ENCODE measurements at regions not wholly inside any gene's neighbourhood (a gene's known extent, or its start where the extent isn't known, plus 50 kb on each side); places are given as distances from the start of the nearest gene placed in this dataset.

GRCh38 chr13:61778531-61778930 is 362.9 kb upstream of the PCDH20 start:
- no peak for DNase-seq (ENCODE audit: low read depth)

- no peak for DNase-seq (ENCODE audit: low read depth)
Measured at GRCh38 chr13:61777899-61778298, 362.2 kb upstream of the PCDH20 start.

GRCh38 chr13:61777271-61777670 is 361.6 kb upstream of the PCDH20 start:
- no peak for DNase-seq (ENCODE audit: low read depth)

- DNase-seq (ENCODE audit: low read depth), result no peak
Measured at GRCh38 chr13:61774903-61775302, 359.3 kb upstream of the PCDH20 start.

- DNase-seq (ENCODE audit: low read depth), result no peak
Measured at GRCh38 chr13:61770681-61771080, 355.0 kb upstream of the PCDH20 start.

GRCh38 chr13:61768175-61768574 is 352.5 kb upstream of the PCDH20 start:
- no peak for DNase-seq (ENCODE audit: low read depth)

- no peak for DNase-seq (ENCODE audit: low read depth)
Measured at GRCh38 chr13:61766667-61767058, 351.0 kb upstream of the PCDH20 start.

- no peak for DNase-seq (ENCODE audit: low read depth)
Measured at GRCh38 chr13:61765940-61766666, 350.5 kb upstream of the PCDH20 start.

GRCh38 chr13:61765181-61765742 is 349.6 kb upstream of the PCDH20 start:
- no peak for DNase-seq (ENCODE audit: low read depth)

GRCh38 chr13:61761690-61762089 is 346.0 kb upstream of the PCDH20 start:
- DNase-seq (ENCODE audit: low read depth), result no peak

GRCh38 chr13:61760102-61760501 is 344.5 kb upstream of the PCDH20 start:
- no peak for DNase-seq (ENCODE audit: low read depth)

GRCh38 chr13:61756031-61756430 is 340.4 kb upstream of the PCDH20 start:
- DNase-seq (ENCODE audit: low read depth), result no peak

- no peak for DNase-seq (ENCODE audit: low read depth)
Measured at GRCh38 chr13:61751039-61751438, 335.4 kb upstream of the PCDH20 start.

GRCh38 chr13:61738236-61738750 is 322.6 kb upstream of the PCDH20 start:
- no peak for DNase-seq (ENCODE audit: low read depth)

- DNase-seq (ENCODE audit: low read depth), result no peak
Measured at GRCh38 chr13:61734683-61735082, 319.0 kb upstream of the PCDH20 start.

GRCh38 chr13:61728471-61728870 is 312.8 kb upstream of the PCDH20 start:
- peak; percentile 59 for DNase-seq (ENCODE audit: low read depth)

- DNase-seq (ENCODE audit: low read depth), result peak; percentile 76
Measured at GRCh38 chr13:61727767-61728166, 312.1 kb upstream of the PCDH20 start.

- DNase-seq (ENCODE audit: low read depth), result no peak
Measured at GRCh38 chr13:61725806-61726205, 310.2 kb upstream of the PCDH20 start.

GRCh38 chr13:61722119-61722518 is 306.5 kb upstream of the PCDH20 start:
- DNase-seq (ENCODE audit: low read depth), result no peak

GRCh38 chr13:61712621-61713020 is 297.0 kb upstream of the PCDH20 start:
- DNase-seq (ENCODE audit: low read depth), result no peak

GRCh38 chr13:61709258-61709657 is 293.6 kb upstream of the PCDH20 start:
- no peak for DNase-seq (ENCODE audit: low read depth)

- DNase-seq (ENCODE audit: low read depth), result no peak
Measured at GRCh38 chr13:61706899-61707298, 291.2 kb upstream of the PCDH20 start.

GRCh38 chr13:61700620-61701019 is 285.0 kb upstream of the PCDH20 start:
- DNase-seq (ENCODE audit: low read depth), result no peak

GRCh38 chr13:61700181-61700580 is 284.5 kb upstream of the PCDH20 start:
- DNase-seq (ENCODE audit: low read depth), result peak; percentile 25

All from renal cortical epithelial cell (primary cell).